Spleen (tissue), 11 donors: ENCODE measurements at regions not wholly inside any gene's neighbourhood (a gene's known extent, or its start where the extent isn't known, plus 50 kb on each side); places are given as distances from the start of the nearest gene placed in this dataset.

Source experiments
- DNase-seq: peaks from one replicate; pipeline ENCODE4 v3.0.0-alpha.2; 2020
- H3K27ac ChIP-seq, 8 donors: fragments of 200-600 bp; sonication (generic) in 7 of 8; 1 replicate in 4 of 8; 2 replicates in 4 of 8; pipeline versions ENCODE4 v1.5.0 to v1.8.0; 2016 to 2021; ENCODE audit warnings: inconsistent platforms in 4 of 8, mild to moderate bottlenecking in 4 of 8, moderate library complexity in 1 of 8
- H3K27me3 ChIP-seq, 7 donors: fragments of 200-600 bp; sonication (generic) in 6 of 7; replicated peaks in 1 of 7; 1 replicate in 4 of 7; 2 replicates in 3 of 7; pipeline versions ENCODE4 v1.5.0 to v1.8.0; 2016 to 2021; ENCODE audit warnings: inconsistent platforms in 3 of 7, mild to moderate bottlenecking in 1 of 7
- H3K36me3 ChIP-seq, 6 donors: fragments of 200-600 bp; sonication (generic) in 5 of 6; 1 replicate in 4 of 6; 2 replicates in 2 of 6; pipeline versions ENCODE4 v1.5.0 to v1.8.0; 2016 to 2021; ENCODE audit warnings: inconsistent platforms in 2 of 6
- H3K4me1 ChIP-seq, 6 donors: fragments of 200-600 bp; sonication (generic) in 5 of 6; 1 replicate in 3 of 6; 2 replicates in 3 of 6; pipeline versions ENCODE4 v1.5.0 to v1.8.0; 2016 to 2021; ENCODE audit warnings: inconsistent platforms in 3 of 6
- H3K4me3 ChIP-seq, 8 donors: fragments of 200-600 bp; sonication (generic) in 7 of 8; 1 replicate in 4 of 8; 2 replicates in 4 of 8; pipeline versions ENCODE4 v1.5.0 to v1.8.0; 2016 to 2021; ENCODE audit warnings: inconsistent platforms in 4 of 8, mild to moderate bottlenecking in 4 of 8, moderate library complexity in 2 of 8
- H3K9me3 ChIP-seq, 8 donors: fragments of 200-600 bp; sonication (generic) in 7 of 8; 1 replicate in 4 of 8; 2 replicates in 4 of 8; pipeline versions ENCODE4 v1.5.0 to v1.8.0; 2016 to 2021; ENCODE audit warnings: inconsistent platforms in 4 of 8
- POLR2A ChIP-seq, 3 donors: fragments of 450-650 bp; IDR thresholded peaks; one replicate each; pipeline ENCODE4 v1.5.1; 2017; ENCODE audit warnings: antibody characterized with exemption in 3 of 3, mild to moderate bottlenecking in 1 of 3
- POLR2AphosphoS5 ChIP-seq, 3 donors: sonication (generic); formaldehyde crosslinking; IDR thresholded peaks; one replicate each; pipeline ENCODE4 v1.5.1; 2017; ENCODE audit warnings: antibody characterized with exemption in 3 of 3
- WGBS, 5 donors: extraction: QIAGEN DNeasy Blood & Tissue Kit in 3 of 5; methylation state at CpG; one replicate each; pipeline versions ENCODE4 v1.1.5 to v1.1.7; 2013 to 2018; 5-methylcytosine and 5-hydroxymethylcytosine counted together
- intact Hi-C: fragments of 100-400 bp; cut with DNase I; formaldehyde crosslinking; loops from one replicate; pipeline ENCODE4 v1.15.0; 2023; ENCODE audit warnings: low total_unique reads
- TF ChIP-seq, protein P1 (sequence below), 11 experiments: fragments of 200-600 bp in 7 of 11; fragments of 450-650 bp in 4 of 11; sonication (generic) in 4 of 11; IDR thresholded peaks in 8 of 11; conservative IDR thresholded peaks in 3 of 11; 1 replicate in 7 of 11; 2 replicates in 4 of 11; pipeline versions ENCODE4 v1.4.0 to v1.8.0; 2016 to 2021; ENCODE audit warnings: antibody characterized with exemption in 11 of 11, inconsistent platforms in 4 of 11, mild to moderate bottlenecking in 1 of 11
- donor health status: healthy with polysubstance abuse.
- donor health status: DM: no; HTN: no; CAD: no; lungs with moderate emphysema.
- donor health status: DM: no; HTN: no; CAD: no.
- donor health status: Bipolar disorder and iron deficiency.
- donor health status: healthy.
- donor health status: DM: no; HTN: no; CAD: no.
- donor health status: DM: yes; HTN: yes; CAD: no.

- Histone ChIP-seq H3K27me3 (peaks cover 0 to 9% (median 0%) of the 10 kb centered on the region in 7 donors), H3K4me1 (no peaks in the 10 kb centered on the region), H3K9me3 (peaks cover 0 to 7% (median 0%) of the 10 kb centered on the region in 8 donors), H3K4me3 (no peak overlapping the region), H3K36me3 (no peaks in the 10 kb centered on the region), H3K27ac (no peak overlapping the region)
- TF ChIP-seq POLR2AphosphoS5 (IDR thresholded peaks at IDR 0.05) (no peak), POLR2A (IDR thresholded peaks at IDR 0.05) (no peak)
- no peak for DNase-seq
- intact Hi-C loops = no loop called here
- WGBS, 5 donors = 83 to 89% (median 89%) methylated on average over 13 of the region's 13 CpGs
Observed at GRCh38 chr6:163835439-163836171, 421.1 kb downstream of the QKI start.

DNA sequence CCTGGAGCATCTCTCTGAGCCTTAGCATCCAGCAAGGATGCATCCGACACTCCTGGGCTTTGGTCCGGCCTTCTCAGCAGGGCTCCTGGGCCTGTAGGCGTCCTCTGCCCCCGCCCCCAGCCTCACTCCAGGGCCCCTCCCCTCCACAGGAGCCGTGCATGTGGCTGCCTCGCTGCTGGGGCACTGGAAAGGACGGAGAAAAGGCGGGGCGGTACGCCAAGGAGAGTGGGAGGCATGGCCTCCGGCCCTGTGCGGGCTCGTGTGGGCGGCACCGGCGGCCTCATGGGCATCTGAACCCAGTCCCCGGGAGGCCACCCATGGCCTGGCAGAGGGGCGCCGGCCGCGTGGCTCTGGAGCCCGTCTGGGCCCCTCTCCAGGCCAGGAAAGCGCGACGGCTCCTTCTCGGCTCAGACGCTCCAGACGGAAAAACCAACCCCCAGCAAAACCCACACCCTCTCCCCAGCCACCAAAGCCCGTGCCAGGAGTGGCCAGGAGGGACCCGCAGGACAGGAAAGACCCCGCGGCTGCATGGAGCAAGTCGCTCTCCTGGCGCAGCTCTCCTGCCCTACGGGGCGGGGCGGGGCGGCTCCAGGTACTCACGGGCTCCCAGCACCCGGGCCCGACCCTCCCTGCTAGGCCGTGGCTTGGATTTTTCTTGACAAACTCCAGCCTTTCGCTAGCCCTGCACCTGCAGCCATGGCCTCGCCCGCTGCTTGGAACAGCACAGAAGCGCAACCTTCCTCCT, 419.9 kb downstream of the QKI start:
- Histone ChIP-seq H3K27me3 (peaks cover 0 to 10% (median 0%) of the 10 kb centered on the region in 7 donors), H3K27ac (no peak overlapping the region), H3K9me3 (peaks cover 0 to 7% (median 0%) of the 10 kb centered on the region in 8 donors), H3K4me1 (no peaks in the 10 kb centered on the region), H3K4me3 (no peak overlapping the region), H3K36me3 (no peaks in the 10 kb centered on the region)
- intact Hi-C loops = no loop called here
- 79 to 96% (median 88%) methylated on average over 29 to 46 of the region's 46 CpGs for WGBS, 5 donors
- TF ChIP-seq POLR2A (IDR thresholded peaks at IDR 0.05) (no peak), POLR2AphosphoS5 (IDR thresholded peaks at IDR 0.05) (no peak)
- TF ChIP-seq, protein P1, sequence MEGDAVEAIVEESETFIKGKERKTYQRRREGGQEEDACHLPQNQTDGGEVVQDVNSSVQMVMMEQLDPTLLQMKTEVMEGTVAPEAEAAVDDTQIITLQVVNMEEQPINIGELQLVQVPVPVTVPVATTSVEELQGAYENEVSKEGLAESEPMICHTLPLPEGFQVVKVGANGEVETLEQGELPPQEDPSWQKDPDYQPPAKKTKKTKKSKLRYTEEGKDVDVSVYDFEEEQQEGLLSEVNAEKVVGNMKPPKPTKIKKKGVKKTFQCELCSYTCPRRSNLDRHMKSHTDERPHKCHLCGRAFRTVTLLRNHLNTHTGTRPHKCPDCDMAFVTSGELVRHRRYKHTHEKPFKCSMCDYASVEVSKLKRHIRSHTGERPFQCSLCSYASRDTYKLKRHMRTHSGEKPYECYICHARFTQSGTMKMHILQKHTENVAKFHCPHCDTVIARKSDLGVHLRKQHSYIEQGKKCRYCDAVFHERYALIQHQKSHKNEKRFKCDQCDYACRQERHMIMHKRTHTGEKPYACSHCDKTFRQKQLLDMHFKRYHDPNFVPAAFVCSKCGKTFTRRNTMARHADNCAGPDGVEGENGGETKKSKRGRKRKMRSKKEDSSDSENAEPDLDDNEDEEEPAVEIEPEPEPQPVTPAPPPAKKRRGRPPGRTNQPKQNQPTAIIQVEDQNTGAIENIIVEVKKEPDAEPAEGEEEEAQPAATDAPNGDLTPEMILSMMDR (IDR thresholded peaks at IDR 0.05 in 8 of 11, conservative IDR thresholded peaks at IDR 0.05 in 3 of 11) = no peak
- no peak for DNase-seq

- no peak for DNase-seq
- Histone ChIP-seq H3K9me3 (peaks cover 0 to 7% (median 0%) of the 10 kb centered on the region in 8 donors), H3K27me3 (peaks cover 0 to 7% (median 0%) of the 10 kb centered on the region in 7 donors), H3K4me1 (no peaks in the 10 kb centered on the region), H3K36me3 (no peaks in the 10 kb centered on the region), H3K27ac (no peak overlapping the region), H3K4me3 (no peak overlapping the region)
- 88 to 95% (median 91%) methylated on average over 2 of the region's 2 CpGs for WGBS, 5 donors
- TF ChIP-seq, protein P1 (IDR thresholded peaks at IDR 0.05 in 8 of 11, conservative IDR thresholded peaks at IDR 0.05 in 3 of 11) = no peak
- TF ChIP-seq POLR2A (IDR thresholded peaks at IDR 0.05) (no peak), POLR2AphosphoS5 (IDR thresholded peaks at IDR 0.05) (no peak)
- intact Hi-C loops = no loop called here
Observed at GRCh38 chr6:163831736-163832135, 417.2 kb downstream of the QKI start.

DNA sequence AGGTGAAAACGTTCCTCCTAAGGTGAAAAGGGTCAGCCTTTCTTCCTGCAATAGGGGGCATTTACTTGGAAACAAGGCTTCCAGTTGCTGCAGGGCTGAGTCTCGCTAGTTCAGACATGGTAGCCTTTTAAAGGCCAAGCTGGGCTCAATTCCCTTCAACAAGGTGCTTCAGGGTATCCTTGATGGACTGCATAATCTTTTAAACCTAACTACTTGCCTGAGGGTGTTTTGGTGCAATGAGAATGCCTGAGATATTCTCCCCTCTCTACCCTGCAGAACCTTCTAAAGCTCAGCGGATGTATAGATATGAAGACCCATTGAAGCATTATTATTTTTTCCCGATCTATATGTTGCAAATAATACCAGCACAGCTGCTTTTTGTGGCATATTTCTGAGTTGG, 416.1 kb downstream of the QKI start:
- no peak overlapping the region for H3K4me3 ChIP-seq
- WGBS, 5 donors = 66 to 81% (median 76%) methylated on average over 4 of the region's 4 CpGs
- no peak overlapping the region for H3K27ac ChIP-seq
- TF ChIP-seq, protein P1 (IDR thresholded peaks at IDR 0.05 in 8 of 11, conservative IDR thresholded peaks at IDR 0.05 in 3 of 11) = no peak
- TF ChIP-seq POLR2A (IDR thresholded peaks at IDR 0.05) = no peak
- H3K36me3 ChIP-seq = no peaks in the 10 kb centered on the region
- peaks cover 0 to 7% (median 0%) of the 10 kb centered on the region in 8 donors for H3K9me3 ChIP-seq
- H3K4me1 ChIP-seq = no peaks in the 10 kb centered on the region
- DNase-seq = no peak
- H3K27me3 ChIP-seq = peaks cover 0 to 7% (median 0%) of the 10 kb centered on the region in 7 donors
- intact Hi-C loops = no loop called here
